A549 (cell line): ENCODE measurements at regions not wholly inside any gene's neighbourhood (a gene's known extent, or its start where the extent isn't known, plus 50 kb on each side); places are given as distances from the start of the nearest gene placed in this dataset.
A peak's percentile ranks its signal among the peaks of the same experiment; 100 is the strongest.

Experiments used
- ATAC-seq, 2 experiments: fragments of 200-7000 bp in 1 of 2; fragments of >200 bp in 1 of 2; cut with Nextera tagmentation in 1 of 2; cut with Tn5 transposase in 1 of 2; 3 replicates each; pipeline versions ENCODE4 v1.8.0 to v1.9.1; 2018 to 2020; ENCODE audit warnings: mild to moderate bottlenecking in 1 of 2, moderate library complexity in 1 of 2
- CTCF ChIA-PET: fragments of 300-600 bp; sonication (Branson Sonifier 250); formaldehyde crosslinking; extraction: SDS; loops from one replicate; lab custom pipeline; 2021; ENCODE audit warnings: antibody characterized with exemption, inconsistent platforms; lab: Yijun Ruan, JAX
- POLR2A ChIA-PET: fragments of 350-600 bp; formaldehyde crosslinking; extraction: SDS; loops from one replicate; lab custom pipeline; 2021; ENCODE audit warnings: antibody characterized with exemption, inconsistent platforms; lab: Yijun Ruan, JAX
- DNase-seq, 2 experiments: peaks; one replicate each; pipeline versions ENCODE4 v3.0.0 to v3.0.0-alpha.2; 2011 to 2016; ENCODE audit warnings: low read depth in 1 of 2, low spot score in 1 of 2
- FAIRE-seq: peaks from 2 replicates; lab custom pipeline; 2011; peaks lifted over from hg19 to GRCh38; lab: Jason Lieb, UNC
- H3K27ac ChIP-seq, 2 experiments: fragments of >200 bp; sonication (Bioruptor Twin); formaldehyde crosslinking; 3 replicates each; pipeline ENCODE4 v1.5.1; 2016 to 2017
- H3K4me1 ChIP-seq: fragments of >200 bp; sonication (Bioruptor Twin); formaldehyde crosslinking; 3 replicates; pipeline ENCODE4 v1.6.1; 2016
- H3K4me2 ChIP-seq: fragments of >200 bp; sonication (Bioruptor Twin); formaldehyde crosslinking; 3 replicates; pipeline ENCODE4 v1.6.1; 2016
- H3K4me3 ChIP-seq: fragments of >200 bp; sonication (Bioruptor Twin); formaldehyde crosslinking; 3 replicates; pipeline ENCODE4 v1.5.1; 2016
- H3K9me3 ChIP-seq: fragments of >200 bp; sonication (Bioruptor Twin); formaldehyde crosslinking; 3 replicates; pipeline ENCODE4 v1.6.1; 2016
- CHD2 ChIP-seq: fragments of 150-350 bp; IDR thresholded peaks from 2 replicates; pipeline ENCODE4 v1.6.1; 2014; ENCODE audit warnings: low read length; ENCODE audit not compliant: partially characterized antibody
- EHMT2 ChIP-seq: fragments of 200-600 bp; sonication (generic); IDR thresholded peaks from 2 replicates; pipeline ENCODE4 v1.6.1; 2016; ENCODE audit warnings: antibody characterized with exemption, low read depth, mild to moderate bottlenecking, moderate library complexity
- ESRRA ChIP-seq: fragments of 150-350 bp; IDR thresholded peaks from 2 replicates; pipeline ENCODE4 v1.6.1; 2014; ENCODE audit warnings: mild to moderate bottlenecking, low read length, borderline replicate concordance
- FOSL2 ChIP-seq, 2 experiments: fragments of 450-650 bp in 1 of 2; fragments of >200 bp in 1 of 2; sonication (Bioruptor Twin) in 1 of 2; formaldehyde crosslinking; IDR thresholded peaks; 2 replicates each; pipeline versions ENCODE4 v1.5.0 to v1.6.1; 2016 to 2020; ENCODE audit warnings: mild to moderate bottlenecking in 1 of 2, moderate library complexity in 1 of 2
- HOXA7 ChIP-seq: fragments of 250-450 bp; sonication (Bioruptor Pico); IDR thresholded peaks from 2 replicates; pipeline ENCODE4 v1.5.0; 2020; ENCODE audit warnings: mild to moderate bottlenecking, moderate library complexity
- HOXB13 ChIP-seq: fragments of 250-450 bp; sonication (Bioruptor Pico); IDR thresholded peaks from 2 replicates; pipeline ENCODE4 v1.5.0; 2020; ENCODE audit warnings: low read depth, mild to moderate bottlenecking, moderate library complexity
- JUNB ChIP-seq: fragments of >200 bp; sonication (Bioruptor Twin); formaldehyde crosslinking; IDR thresholded peaks from 2 replicates; pipeline ENCODE4 v1.6.1; 2016
- KDM5A ChIP-seq: fragments of 200-600 bp; sonication (generic); IDR thresholded peaks from 2 replicates; pipeline ENCODE4 v1.6.1; 2016; ENCODE audit warnings: antibody characterized with exemption, mild to moderate bottlenecking
- MAFK ChIP-seq: fragments of 450-650 bp; IDR thresholded peaks from 2 replicates; pipeline ENCODE4 v1.6.1; 2014; ENCODE audit not compliant: partially characterized antibody
- MAZ ChIP-seq: fragments of 150-350 bp; IDR thresholded peaks from 2 replicates; pipeline ENCODE4 v1.6.1; 2014; ENCODE audit warnings: antibody characterized with exemption, low read depth, low read length, borderline replicate concordance
- MYC ChIP-seq: IDR thresholded peaks from 2 replicates; pipeline ENCODE4 v1.6.1; 2012; ENCODE audit warnings: mild to moderate bottlenecking, inconsistent platforms, low read length, improper control_type of control experiment, borderline replicate concordance
- RAD21 ChIP-seq, 2 experiments: fragments of >200 bp in 1 of 2; sonication (Bioruptor Twin) in 1 of 2; formaldehyde crosslinking in 1 of 2; IDR thresholded peaks in 1 of 2; conservative IDR thresholded peaks in 1 of 2; 2 replicates in 1 of 2; 3 replicates in 1 of 2; pipeline ENCODE4 v1.6.1; 2012 to 2018; ENCODE audit warnings: inconsistent platforms in 1 of 2
- RFX5 ChIP-seq: fragments of 450-650 bp; IDR thresholded peaks from 2 replicates; pipeline ENCODE4 v1.7.1; 2014; ENCODE audit warnings: antibody characterized with exemption, mild to moderate bottlenecking, moderate library complexity
- RNF2 ChIP-seq: fragments of 200-600 bp; sonication (generic); IDR thresholded peaks from 2 replicates; pipeline ENCODE4 v1.6.1; 2016; ENCODE audit warnings: low read depth, mild to moderate bottlenecking, antibody characterized with exemption, moderate library complexity, borderline replicate concordance
- SREBF2 ChIP-seq: fragments of 450-650 bp; IDR thresholded peaks from 2 replicates; pipeline ENCODE4 v1.6.1; 2014; ENCODE audit warnings: mild to moderate bottlenecking, moderate library complexity
- ZC3H11A ChIP-seq: fragments of 450-650 bp; IDR thresholded peaks from 2 replicates; pipeline ENCODE4 v1.6.1; 2014; ENCODE audit warnings: antibody characterized with exemption, mild to moderate bottlenecking
- ZNF302 ChIP-seq: fragments of 250-450 bp; sonication (Bioruptor Pico); IDR thresholded peaks from 2 replicates; pipeline ENCODE4 v1.9.0; 2021; ENCODE audit warnings: inconsistent platforms, mild to moderate bottlenecking, moderate library complexity
- ZSCAN20 ChIP-seq: fragments of 250-450 bp; sonication (Bioruptor Pico); IDR thresholded peaks from 2 replicates; pipeline ENCODE4 v1.8.0; 2022; ENCODE audit warnings: mild to moderate bottlenecking, moderate library complexity
- WGBS: methylation state at CpG from one replicate; pipeline ENCODE4 v1.1.6; 2017; ENCODE audit errors: missing lambda C conversion rate; 5-methylcytosine and 5-hydroxymethylcytosine counted together
- TF ChIP-seq, protein P1 (sequence below): fragments of 450-650 bp; IDR thresholded peaks from 2 replicates; pipeline ENCODE4 v1.6.1; 2014; ENCODE audit warnings: antibody characterized with exemption
- TF ChIP-seq, protein P2 (sequence below): fragments of >200 bp; sonication (Bioruptor Twin); formaldehyde crosslinking; IDR thresholded peaks from 2 replicates; pipeline ENCODE4 v1.6.1; 2016
- TF ChIP-seq, protein P3 (sequence below): fragments of 250-450 bp; sonication (Bioruptor Pico); IDR thresholded peaks from 2 replicates; pipeline ENCODE4 v1.5.0; 2020; ENCODE audit warnings: low read depth, mild to moderate bottlenecking, moderate library complexity

DNA sequence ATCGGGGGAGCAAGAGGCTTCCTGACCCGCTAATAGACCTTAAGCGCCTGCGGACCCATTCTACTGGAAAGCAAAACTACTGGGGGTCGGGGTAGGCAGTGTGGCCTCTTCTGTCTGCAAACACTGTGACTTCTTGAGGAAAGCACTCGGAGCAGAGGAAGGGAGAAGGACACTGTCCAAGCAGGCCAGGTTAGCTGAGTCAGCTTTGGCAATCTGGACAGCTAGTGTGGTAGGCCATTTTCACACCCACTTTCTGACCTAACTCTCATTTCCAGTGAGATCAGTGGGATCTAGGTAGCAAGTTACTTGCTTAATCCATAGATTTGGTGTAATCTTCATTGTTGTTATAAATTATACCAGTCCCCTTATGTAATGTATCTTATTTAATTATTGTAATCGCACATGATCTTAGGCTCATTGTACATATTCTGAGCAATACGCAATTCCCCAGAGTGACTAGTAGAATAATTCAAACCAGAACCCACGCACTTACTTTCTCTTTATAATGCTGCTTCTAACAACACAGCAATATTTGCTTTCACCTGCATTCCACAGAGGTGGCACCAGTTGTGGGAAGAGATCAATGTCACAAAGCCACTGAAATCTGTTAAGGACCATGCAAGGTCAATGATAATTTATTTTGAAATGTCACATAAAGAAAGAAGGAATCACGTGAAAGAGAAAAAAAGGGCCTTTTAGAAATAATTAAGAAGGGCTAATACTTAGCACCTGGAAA lies 82.9 kb downstream of the NREP start:
- TF ChIP-seq, protein P1, sequence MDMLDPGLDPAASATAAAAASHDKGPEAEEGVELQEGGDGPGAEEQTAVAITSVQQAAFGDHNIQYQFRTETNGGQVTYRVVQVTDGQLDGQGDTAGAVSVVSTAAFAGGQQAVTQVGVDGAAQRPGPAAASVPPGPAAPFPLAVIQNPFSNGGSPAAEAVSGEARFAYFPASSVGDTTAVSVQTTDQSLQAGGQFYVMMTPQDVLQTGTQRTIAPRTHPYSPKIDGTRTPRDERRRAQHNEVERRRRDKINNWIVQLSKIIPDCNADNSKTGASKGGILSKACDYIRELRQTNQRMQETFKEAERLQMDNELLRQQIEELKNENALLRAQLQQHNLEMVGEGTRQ, result no peak
- TF ChIP-seq MAFK, result peak; percentile 32
- Histone ChIP-seq H3K4me2 (no peak overlapping the region), H3K4me1 (peaks cover 9% of the 10 kb centered on the region), H3K9me3 (no peaks in the 10 kb centered on the region), H3K27ac (no peak overlapping the region), H3K4me3 (no peak overlapping the region)
- ATAC-seq (no peak), FAIRE-seq (no peak), DNase-seq (no peak)
- 75% methylated on average over 9 of the region's 10 CpGs for WGBS
- POLR2A ChIA-PET, result no interaction called here
- CTCF ChIA-PET, result no interaction called here

DNA sequence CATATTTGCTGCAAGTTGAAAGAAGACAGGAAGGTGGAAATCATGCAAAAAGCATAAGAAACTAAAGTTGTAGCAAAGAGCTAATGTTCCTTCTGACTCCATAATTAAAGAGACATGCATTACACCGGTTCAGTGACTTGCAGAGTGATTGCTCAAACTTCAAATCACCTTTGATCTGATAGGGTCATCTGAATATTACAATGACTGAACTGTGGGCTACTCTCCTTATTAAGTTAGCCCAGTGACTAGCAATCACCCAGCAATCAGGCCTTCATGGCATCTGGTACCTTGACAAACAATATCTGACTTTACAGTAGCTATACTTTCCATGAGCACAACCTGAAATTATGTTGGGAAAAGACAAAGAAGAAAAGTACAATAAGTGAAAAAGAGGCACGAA lies 84.9 kb downstream of the NREP start:
- Histone ChIP-seq H3K9me3 (no peaks in the 10 kb centered on the region), H3K4me2 (no peak overlapping the region), H3K27ac (no peak overlapping the region), H3K4me1 (peaks cover 9% of the 10 kb centered on the region), H3K4me3 (no peak overlapping the region)
- FAIRE-seq (no peak), DNase-seq (no peak), ATAC-seq (no peak)
- ChIA-PET CTCF (interaction anchor here (1.6 to 1.7 kb wide), 2 partner anchors 21 to 121 kb away, joined by 3 to 5 read pairs; no protein-coding TSS in a partner anchor), POLR2A (no interaction called here)
- WGBS, result 45% methylated on average over 2 of the region's 2 CpGs
- TF ChIP-seq HOXB13, result no peak
- no peak for TF ChIP-seq ESRRA
- TF ChIP-seq, protein P2, sequence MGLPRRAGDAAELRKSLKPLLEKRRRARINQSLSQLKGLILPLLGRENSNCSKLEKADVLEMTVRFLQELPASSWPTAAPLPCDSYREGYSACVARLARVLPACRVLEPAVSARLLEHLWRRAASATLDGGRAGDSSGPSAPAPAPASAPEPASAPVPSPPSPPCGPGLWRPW, result no peak
- TF ChIP-seq ZNF302, result no peak
- no peak for TF ChIP-seq MAFK
- TF ChIP-seq RAD21 (conservative IDR thresholded peaks at IDR 0.05 in 1 of 2, IDR thresholded peaks at IDR 0.05 in 1 of 2), result no peak
- TF ChIP-seq, protein P3, sequence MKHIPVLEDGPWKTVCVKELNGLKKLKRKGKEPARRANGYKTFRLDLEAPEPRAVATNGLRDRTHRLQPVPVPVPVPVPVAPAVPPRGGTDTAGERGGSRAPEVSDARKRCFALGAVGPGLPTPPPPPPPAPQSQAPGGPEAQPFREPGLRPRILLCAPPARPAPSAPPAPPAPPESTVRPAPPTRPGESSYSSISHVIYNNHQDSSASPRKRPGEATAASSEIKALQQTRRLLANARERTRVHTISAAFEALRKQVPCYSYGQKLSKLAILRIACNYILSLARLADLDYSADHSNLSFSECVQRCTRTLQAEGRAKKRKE (CRISPR knock-in tag), result no peak
- TF ChIP-seq JUNB, result no peak
- no peak for TF ChIP-seq RNF2
- no peak for TF ChIP-seq CHD2
- no peak for TF ChIP-seq SREBF2
- no peak for TF ChIP-seq ZSCAN20
- no peak for TF ChIP-seq ZC3H11A
- TF ChIP-seq HOXA7 (CRISPR knock-in tag), result no peak

DNA sequence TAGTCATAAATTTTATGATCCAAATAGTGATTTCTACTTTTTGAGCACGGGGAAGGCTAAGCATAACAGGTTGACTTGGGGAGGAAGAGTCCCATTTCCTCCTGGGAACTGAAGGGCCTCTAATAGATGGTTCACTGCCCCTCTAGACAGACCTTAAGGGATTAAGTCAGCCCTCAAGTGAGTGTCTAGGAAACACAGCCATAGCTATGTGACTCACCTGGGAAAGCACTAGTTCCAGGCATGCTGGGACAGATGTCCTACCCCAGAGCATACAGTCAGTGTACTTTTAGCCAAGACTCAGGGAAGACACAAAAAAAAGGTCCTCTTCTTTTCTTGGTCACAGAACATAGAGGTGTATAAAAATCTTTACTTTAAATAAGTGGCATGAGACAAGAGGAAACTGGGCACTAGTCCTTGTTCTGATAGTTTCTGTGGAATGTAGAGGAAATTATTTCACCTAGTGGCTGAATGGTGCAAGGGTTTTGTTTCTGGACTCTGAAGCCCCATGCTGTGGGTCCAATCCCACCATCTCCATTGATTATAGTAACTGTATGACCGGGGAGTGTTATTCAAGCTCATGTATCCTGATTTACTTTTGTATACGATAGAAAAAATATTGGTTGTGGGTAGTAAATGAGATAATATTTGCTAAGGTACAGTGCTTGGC lies 86.0 kb downstream of the NREP start:
- CTCF ChIA-PET, result interaction anchor here (1.6 to 1.7 kb wide), 2 partner anchors 23 to 120 kb away, joined by 3 to 5 read pairs; no protein-coding TSS in a partner anchor

More for the DNA sequence above, 86.0 kb downstream of the NREP start:
- FAIRE-seq (no peak), ATAC-seq (peak in 1 of 2 experiments; percentile 53; a peak in 2 of 6 replicates), DNase-seq (no peak)
- H3K4me1 ChIP-seq, result peaks cover 9% of the 10 kb centered on the region
- H3K4me2 ChIP-seq, result no peak overlapping the region
- H3K9me3 ChIP-seq, result no peaks in the 10 kb centered on the region
- TF ChIP-seq KDM5A, result no peak
- TF ChIP-seq ZNF302, result no peak
- no peak for TF ChIP-seq FOSL2 (IDR thresholded peaks at IDR 0.05)
- no peak for TF ChIP-seq FOSL2 (CRISPR knock-in tag; IDR thresholded peaks at IDR 0.05)
- no peak for TF ChIP-seq EHMT2
- no peak for TF ChIP-seq RFX5
- no peak for TF ChIP-seq MAZ
- no peak for TF ChIP-seq MYC
- TF ChIP-seq RAD21 (conservative IDR thresholded peaks at IDR 0.05 in 1 of 2, IDR thresholded peaks at IDR 0.05 in 1 of 2), result no peak
- POLR2A ChIA-PET, result no interaction called here
- WGBS, result 59% methylated on average over 3 of the region's 3 CpGs
- no peak overlapping the region for H3K4me3 ChIP-seq
- no peak overlapping the region for H3K27ac ChIP-seq
